ENCODE measurements at regions not wholly inside any gene's neighbourhood (a gene's known extent, or its start where the extent isn't known, plus 50 kb on each side); places are given as distances from the start of the nearest gene placed in this dataset.

DNA sequence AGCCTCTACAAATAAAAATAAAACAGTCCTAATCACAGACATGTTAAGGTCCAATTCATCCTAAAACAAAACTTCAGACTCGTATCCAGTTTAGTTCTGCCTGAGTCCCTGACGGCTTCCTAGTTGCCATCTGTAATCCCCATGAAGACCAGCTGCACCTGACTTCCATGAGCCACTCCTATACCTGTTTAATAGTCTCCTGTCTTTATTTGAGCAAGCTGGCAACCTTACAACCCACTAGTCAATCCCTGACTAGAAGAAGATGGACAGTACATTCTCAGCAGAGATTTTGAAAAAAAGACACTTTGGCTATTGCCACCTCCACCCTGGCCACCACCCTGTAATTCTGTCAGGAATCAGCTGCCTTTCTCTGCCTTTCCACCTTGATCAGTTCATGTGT lies 197.7 kb downstream of the HIBADH start:
- DNase-seq, result no peak

DNA sequence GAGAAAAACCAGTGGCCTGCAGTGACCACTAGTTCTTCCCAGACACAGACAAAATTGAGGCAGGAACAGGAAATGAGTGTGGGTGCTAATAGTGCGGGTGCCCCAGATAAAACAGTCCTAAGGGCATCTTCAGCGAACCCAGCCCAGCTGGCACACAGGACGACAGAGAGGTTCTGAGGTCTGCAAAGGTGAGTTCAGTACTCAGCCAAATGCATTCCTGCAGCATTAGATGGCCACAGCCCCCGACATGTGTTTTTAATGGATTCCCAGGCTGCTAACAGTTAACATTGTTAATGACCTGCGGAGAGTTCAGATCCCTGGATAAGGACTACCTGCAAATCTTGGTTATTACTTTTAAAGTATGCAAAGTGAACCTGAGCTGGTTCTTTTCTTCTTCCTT lies 196.0 kb downstream of the HIBADH start:
- no peak for DNase-seq

DNA sequence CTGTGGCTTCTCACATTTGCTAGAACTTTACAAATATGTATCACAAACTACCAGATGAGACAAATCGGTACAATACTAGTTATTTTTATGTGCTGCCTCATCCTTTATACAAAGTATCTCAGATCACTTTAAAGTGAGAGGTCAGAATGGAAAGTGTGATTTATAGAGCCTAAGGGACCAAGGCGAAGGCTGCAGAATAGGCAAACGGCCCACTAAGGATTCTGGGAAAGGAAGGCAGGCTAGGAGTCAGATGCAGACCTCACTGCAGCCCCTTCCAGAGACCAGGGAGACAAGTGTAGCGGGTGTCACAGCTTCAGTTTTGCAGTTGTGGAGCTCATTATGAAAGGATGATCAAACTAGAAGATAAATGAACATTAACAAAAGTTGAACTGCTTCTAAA lies 190.6 kb downstream of the HIBADH start:
- no peak for DNase-seq
